Esophagus squamous epithelium (tissue), 4 donors: ENCODE measurements at regions not wholly inside any gene's neighbourhood (a gene's known extent, or its start where the extent isn't known, plus 50 kb on each side); places are given as distances from the start of the nearest gene placed in this dataset.

Experiments
- CTCF ChIP-seq, 6 experiments: fragments of 450-650 bp in 4 of 6; fragments of 200-600 bp in 2 of 6; sonication (generic) in 2 of 6; IDR thresholded peaks; one replicate each; pipeline ENCODE4 v1.5.1; 2016 to 2019; ENCODE audit warnings: antibody characterized with exemption in 6 of 6, mild to moderate bottlenecking in 4 of 6, moderate library complexity in 4 of 6
- POLR2A ChIP-seq, 4 donors: fragments of 450-650 bp; IDR thresholded peaks; one replicate each; pipeline ENCODE4 v1.6.1; 2017; ENCODE audit warnings: antibody characterized with exemption in 4 of 4, mild to moderate bottlenecking in 4 of 4, moderate library complexity in 3 of 4

- TF ChIP-seq CTCF (IDR thresholded peaks at IDR 0.05) (no peak), POLR2A (IDR thresholded peaks at IDR 0.05) (no peak)
Measured at GRCh38 chr4:84219656-84220055, 279.4 kb downstream of the NKX6-1 start.
